Liver (tissue), 8 donors: ENCODE measurements at regions not wholly inside any gene's neighbourhood (a gene's known extent, or its start where the extent isn't known, plus 50 kb on each side); places are given as distances from the start of the nearest gene placed in this dataset.

Experiments used
- DNase-seq: peaks from one replicate; pipeline ENCODE4 v3.0.0-alpha.2; 2017; ENCODE audit warnings: low spot score
- H3K27ac ChIP-seq, 2 donors: one replicate each; pipeline ENCODE4 v1.7.0; 2013; ENCODE audit warnings: inconsistent platforms in 2 of 2, low read length in 2 of 2, control low read depth in 1 of 2, low read depth in 1 of 2, mild to moderate bottlenecking in 1 of 2
- H3K27me3 ChIP-seq, 4 donors: one replicate each; pipeline versions ENCODE4 v1.6.1 to v1.7.0; 2013; ENCODE audit warnings: low read length in 3 of 4, inconsistent platforms in 1 of 4, mild to moderate bottlenecking in 1 of 4, moderate library complexity in 1 of 4; ENCODE audit not compliant: control insufficient read depth in 4 of 4, insufficient read depth in 4 of 4
- H3K36me3 ChIP-seq, 4 donors: one replicate each; pipeline versions ENCODE4 v1.6.1 to v1.7.0; 2013; ENCODE audit warnings: low read length in 3 of 4, mild to moderate bottlenecking in 3 of 4, low read depth in 1 of 4, moderate library complexity in 1 of 4; ENCODE audit not compliant: control insufficient read depth in 4 of 4, insufficient read depth in 3 of 4
- H3K4me1 ChIP-seq, 4 donors: one replicate each; pipeline versions ENCODE4 v1.6.1 to v1.7.0; 2013; ENCODE audit warnings: low read length in 3 of 4, mild to moderate bottlenecking in 3 of 4, moderate library complexity in 1 of 4; ENCODE audit not compliant: control insufficient read depth in 4 of 4, insufficient read depth in 4 of 4
- H3K4me3 ChIP-seq, 3 donors: one replicate each; pipeline versions ENCODE4 v1.6.1 to v1.7.0; 2013; ENCODE audit warnings: low read length in 3 of 3, control low read depth in 1 of 3, low read depth in 1 of 3, mild to moderate bottlenecking in 1 of 3
- H3K9ac ChIP-seq, 2 donors: one replicate each; pipeline ENCODE4 v1.7.0; 2013; ENCODE audit warnings: low read length in 2 of 2, mild to moderate bottlenecking in 2 of 2, moderate library complexity in 2 of 2, control low read depth in 1 of 2, low read depth in 1 of 2
- H3K9me3 ChIP-seq, 4 donors: one replicate each; pipeline versions ENCODE4 v1.6.1 to v1.7.0; 2013; ENCODE audit warnings: low read length in 3 of 4; ENCODE audit not compliant: control insufficient read depth in 4 of 4
- EGR1 ChIP-seq, 2 donors: IDR thresholded peaks; 2 replicates each; pipeline ENCODE4 v1.6.1; 2016 to 2018; ENCODE audit warnings: antibody characterized with exemption in 2 of 2, low read depth in 2 of 2
- FOXA1 ChIP-seq: IDR thresholded peaks from 2 replicates; pipeline ENCODE4 v1.6.1; 2016; ENCODE audit warnings: antibody characterized with exemption
- FOXA2 ChIP-seq: IDR thresholded peaks from 2 replicates; pipeline ENCODE4 v1.6.1; 2016; ENCODE audit warnings: antibody characterized with exemption
- GABPA ChIP-seq, 2 donors: IDR thresholded peaks in 1 of 2; conservative IDR thresholded peaks in 1 of 2; 2 replicates each; pipeline ENCODE4 v1.6.1; 2016; ENCODE audit warnings: antibody characterized with exemption in 2 of 2, mild to moderate bottlenecking in 1 of 2, moderate library complexity in 1 of 2
- HNF4A ChIP-seq, 2 donors: conservative IDR thresholded peaks; 2 replicates each; pipeline ENCODE4 v1.6.1; 2016; ENCODE audit warnings: antibody characterized with exemption in 2 of 2, mild to moderate bottlenecking in 2 of 2
- HNF4G ChIP-seq: IDR thresholded peaks from 2 replicates; pipeline ENCODE4 v1.6.1; 2016; ENCODE audit warnings: antibody characterized with exemption
- JUND ChIP-seq, 2 donors: IDR thresholded peaks; 2 replicates each; pipeline ENCODE4 v1.6.1; 2016; ENCODE audit warnings: antibody characterized with exemption in 2 of 2
- NR2F2 ChIP-seq: IDR thresholded peaks from 2 replicates; pipeline ENCODE4 v1.6.1; 2016; ENCODE audit warnings: antibody characterized with exemption
- RAD21 ChIP-seq, 2 donors: IDR thresholded peaks; 2 replicates each; pipeline ENCODE4 v1.6.1; 2016; ENCODE audit warnings: antibody characterized with exemption in 2 of 2, mild to moderate bottlenecking in 2 of 2
- RXRA ChIP-seq, 2 donors: IDR thresholded peaks; 2 replicates each; pipeline ENCODE4 v1.6.1; 2017 to 2018; ENCODE audit warnings: antibody characterized with exemption in 2 of 2, mild to moderate bottlenecking in 1 of 2
- SP1 ChIP-seq: IDR thresholded peaks from 2 replicates; pipeline ENCODE4 v1.6.1; 2018; ENCODE audit warnings: antibody characterized with exemption, mild to moderate bottlenecking
- TAF1 ChIP-seq: conservative IDR thresholded peaks from 2 replicates; pipeline ENCODE4 v1.6.1; 2016; ENCODE audit warnings: antibody characterized with exemption, mild to moderate bottlenecking
- YY1 ChIP-seq: IDR thresholded peaks from 2 replicates; pipeline ENCODE4 v1.6.1; 2016; ENCODE audit warnings: antibody characterized with exemption, mild to moderate bottlenecking
- WGBS: extraction: QIAGEN DNeasy Blood & Tissue Kit; methylation state at CpG from one replicate; pipeline ENCODE4 v1.1.7; 2013; 5-methylcytosine and 5-hydroxymethylcytosine counted together
- TF ChIP-seq, protein P1 (sequence below): IDR thresholded peaks from 2 replicates; pipeline ENCODE4 v1.6.1; 2016; ENCODE audit warnings: antibody characterized with exemption
- TF ChIP-seq, protein P2 (sequence below): fragments of 150-350 bp; IDR thresholded peaks from 2 replicates; pipeline ENCODE4 v1.5.1; 2017; ENCODE audit warnings: improper control_type of control experiment, low read depth, low read length; ENCODE audit not compliant: missing input control
- TF ChIP-seq, protein P3 (sequence below): IDR thresholded peaks from 2 replicates; pipeline ENCODE4 v1.6.1; 2016; ENCODE audit warnings: antibody characterized with exemption
- TF ChIP-seq, protein P4 (sequence below): IDR thresholded peaks from 2 replicates; pipeline ENCODE4 v1.6.1; 2016; ENCODE audit warnings: antibody characterized with exemption
- donor health status: healthy.
- donor health status: healthy.
- donor health status: healthy.
- donor health status: healthy.
- donor health status: healthy.

DNA sequence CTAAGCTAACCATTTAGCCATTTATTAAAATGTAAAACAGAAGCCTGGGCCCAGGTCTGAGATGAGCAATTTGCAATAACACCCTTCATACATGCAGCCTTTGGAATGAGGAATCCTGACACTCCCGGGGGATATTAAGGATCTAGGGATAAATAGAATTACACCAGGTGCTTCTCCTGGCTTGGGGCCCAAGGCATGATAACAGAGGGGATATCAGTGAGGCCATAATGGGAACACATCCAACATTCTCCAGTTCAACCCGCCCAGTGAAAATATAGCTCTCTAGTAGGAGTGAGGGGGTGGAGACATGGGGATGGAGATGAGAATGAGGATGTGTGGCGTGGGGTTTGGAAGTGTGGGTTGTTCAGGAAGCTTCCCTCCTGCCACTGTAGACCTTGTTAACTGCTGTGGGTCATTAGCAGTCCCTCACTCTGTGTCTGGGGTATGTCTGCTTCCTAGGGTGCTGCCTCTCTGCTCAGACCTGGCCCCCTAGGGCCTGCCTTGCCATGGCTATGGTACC is 57.9 kb upstream of the KANK4 start:
- no peak for TF ChIP-seq JUND (IDR thresholded peaks at IDR 0.05)
- Histone ChIP-seq H3K36me3 (no peaks in the 10 kb centered on the region), H3K4me3 (no peak overlapping the region), H3K27ac (no peak overlapping the region), H3K4me1 (no peaks in the 10 kb centered on the region), H3K27me3 (no peaks in the 10 kb centered on the region), H3K9ac (no peak overlapping the region), H3K9me3 (peaks cover 0 to 2% (median 0%) of the 10 kb centered on the region in 4 donors)
- 83% methylated on average over 3 of the region's 3 CpGs for WGBS
- no peak for DNase-seq

DNA sequence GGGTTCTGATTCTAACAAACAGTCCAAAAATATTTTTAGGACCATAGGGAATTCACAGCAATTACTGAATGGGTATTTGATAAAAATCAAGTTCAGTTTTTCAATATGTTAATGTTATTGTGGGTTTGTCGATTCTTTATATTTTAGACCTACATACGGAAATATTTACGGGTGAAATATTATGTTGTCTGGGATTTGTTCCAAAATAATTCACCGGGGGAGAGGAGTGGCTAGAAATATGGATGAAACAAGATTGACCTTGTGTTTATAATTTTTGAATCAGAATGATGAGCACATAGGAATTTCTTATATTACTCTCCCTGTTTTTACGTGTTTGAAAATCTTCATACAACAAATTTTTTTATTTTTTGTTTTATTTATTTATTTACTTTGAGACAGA is 56.7 kb upstream of the USP1 start:
- TF ChIP-seq HNF4G: no peak
- TF ChIP-seq TAF1: no peak
- TF ChIP-seq NR2F2: no peak
- TF ChIP-seq, protein P1, sequence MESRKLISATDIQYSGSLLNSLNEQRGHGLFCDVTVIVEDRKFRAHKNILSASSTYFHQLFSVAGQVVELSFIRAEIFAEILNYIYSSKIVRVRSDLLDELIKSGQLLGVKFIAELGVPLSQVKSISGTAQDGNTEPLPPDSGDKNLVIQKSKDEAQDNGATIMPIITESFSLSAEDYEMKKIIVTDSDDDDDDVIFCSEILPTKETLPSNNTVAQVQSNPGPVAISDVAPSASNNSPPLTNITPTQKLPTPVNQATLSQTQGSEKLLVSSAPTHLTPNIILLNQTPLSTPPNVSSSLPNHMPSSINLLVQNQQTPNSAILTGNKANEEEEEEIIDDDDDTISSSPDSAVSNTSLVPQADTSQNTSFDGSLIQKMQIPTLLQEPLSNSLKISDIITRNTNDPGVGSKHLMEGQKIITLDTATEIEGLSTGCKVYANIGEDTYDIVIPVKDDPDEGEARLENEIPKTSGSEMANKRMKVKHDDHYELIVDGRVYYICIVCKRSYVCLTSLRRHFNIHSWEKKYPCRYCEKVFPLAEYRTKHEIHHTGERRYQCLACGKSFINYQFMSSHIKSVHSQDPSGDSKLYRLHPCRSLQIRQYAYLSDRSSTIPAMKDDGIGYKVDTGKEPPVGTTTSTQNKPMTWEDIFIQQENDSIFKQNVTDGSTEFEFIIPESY: no peak
- 95% methylated on average over 5 of the region's 5 CpGs for WGBS
- peaks cover 0 to 6% (median 1%) of the 10 kb centered on the region in 4 donors for H3K4me1 ChIP-seq
- DNase-seq: no peak
- H3K9ac ChIP-seq: no peak overlapping the region
- H3K36me3 ChIP-seq: no peaks in the 10 kb centered on the region
- H3K4me3 ChIP-seq: no peak overlapping the region
- no peaks in the 10 kb centered on the region for H3K27me3 ChIP-seq
- H3K9me3 ChIP-seq: peaks cover 0 to 2% (median 0%) of the 10 kb centered on the region in 4 donors
- H3K27ac ChIP-seq: no peak overlapping the region

DNA sequence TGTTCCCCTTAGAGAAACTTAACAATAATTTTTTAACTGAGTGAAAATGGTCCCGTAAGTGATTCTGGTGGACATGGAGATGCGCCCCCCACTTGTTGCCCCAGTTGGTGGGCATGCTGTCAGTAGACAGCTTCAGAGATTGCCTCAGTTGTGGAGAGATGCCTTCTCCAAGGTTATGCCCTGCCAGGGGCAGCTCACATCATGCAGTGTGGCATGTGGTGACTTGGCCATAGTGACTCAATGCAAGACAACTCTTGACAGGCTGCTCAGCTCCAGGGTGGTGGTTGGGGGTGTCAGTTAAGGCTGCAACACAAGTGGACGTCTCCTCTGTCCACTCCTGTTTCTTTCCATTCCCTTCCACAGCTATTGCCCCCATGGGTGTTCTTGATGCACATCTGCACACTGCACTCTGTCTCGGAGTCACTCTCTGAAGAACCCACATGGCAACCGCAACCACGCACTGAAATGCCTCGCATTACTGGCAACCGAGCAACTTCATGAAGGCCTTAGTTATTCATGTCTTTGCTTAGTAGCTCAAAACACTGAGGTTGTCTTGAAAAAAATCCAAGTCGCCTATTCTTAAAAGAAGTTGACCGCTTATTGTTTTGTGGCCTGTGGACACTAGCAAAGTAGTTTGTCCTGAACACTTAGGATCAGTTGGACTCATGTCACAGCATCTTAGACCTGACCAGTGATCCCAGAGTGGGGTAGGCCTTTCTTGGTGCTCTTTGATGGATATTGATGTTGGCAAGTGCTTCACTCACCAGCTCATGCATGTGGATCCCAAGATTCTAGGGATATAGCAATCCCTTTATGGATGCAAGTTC is 54.8 kb upstream of the USP1 start:
- Histone ChIP-seq H3K9me3 (peaks cover 0 to 2% (median 0%) of the 10 kb centered on the region in 4 donors), H3K27ac (no peak overlapping the region), H3K4me3 (no peak overlapping the region), H3K4me1 (peaks cover 6 to 19% (median 13%) of the 10 kb centered on the region in 4 donors), H3K27me3 (no peaks in the 10 kb centered on the region), H3K9ac (no peak overlapping the region), H3K36me3 (no peaks in the 10 kb centered on the region)
- 95% methylated on average over 10 of the region's 10 CpGs for WGBS
- no peak for DNase-seq
- TF ChIP-seq SP1 (no peak), GABPA (IDR thresholded peaks at IDR 0.05 in 1 of 2, conservative IDR thresholded peaks at IDR 0.05 in 1 of 2) (no peak), FOXA1 (no peak), RAD21 (IDR thresholded peaks at IDR 0.05) (no peak), TAF1 (no peak), RXRA (IDR thresholded peaks at IDR 0.05) (no peak), HNF4A (conservative IDR thresholded peaks at IDR 0.05) (no peak), EGR1 (IDR thresholded peaks at IDR 0.05; ENCODE audit: low read depth in 2 of 2) (no peak), YY1 (no peak), NR2F2 (no peak), FOXA2 (no peak), JUND (IDR thresholded peaks at IDR 0.05) (no peak), HNF4G (no peak)
- TF ChIP-seq, protein P1: no peak
- TF ChIP-seq, protein P2, sequence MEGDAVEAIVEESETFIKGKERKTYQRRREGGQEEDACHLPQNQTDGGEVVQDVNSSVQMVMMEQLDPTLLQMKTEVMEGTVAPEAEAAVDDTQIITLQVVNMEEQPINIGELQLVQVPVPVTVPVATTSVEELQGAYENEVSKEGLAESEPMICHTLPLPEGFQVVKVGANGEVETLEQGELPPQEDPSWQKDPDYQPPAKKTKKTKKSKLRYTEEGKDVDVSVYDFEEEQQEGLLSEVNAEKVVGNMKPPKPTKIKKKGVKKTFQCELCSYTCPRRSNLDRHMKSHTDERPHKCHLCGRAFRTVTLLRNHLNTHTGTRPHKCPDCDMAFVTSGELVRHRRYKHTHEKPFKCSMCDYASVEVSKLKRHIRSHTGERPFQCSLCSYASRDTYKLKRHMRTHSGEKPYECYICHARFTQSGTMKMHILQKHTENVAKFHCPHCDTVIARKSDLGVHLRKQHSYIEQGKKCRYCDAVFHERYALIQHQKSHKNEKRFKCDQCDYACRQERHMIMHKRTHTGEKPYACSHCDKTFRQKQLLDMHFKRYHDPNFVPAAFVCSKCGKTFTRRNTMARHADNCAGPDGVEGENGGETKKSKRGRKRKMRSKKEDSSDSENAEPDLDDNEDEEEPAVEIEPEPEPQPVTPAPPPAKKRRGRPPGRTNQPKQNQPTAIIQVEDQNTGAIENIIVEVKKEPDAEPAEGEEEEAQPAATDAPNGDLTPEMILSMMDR: no peak
- TF ChIP-seq, protein P3, sequence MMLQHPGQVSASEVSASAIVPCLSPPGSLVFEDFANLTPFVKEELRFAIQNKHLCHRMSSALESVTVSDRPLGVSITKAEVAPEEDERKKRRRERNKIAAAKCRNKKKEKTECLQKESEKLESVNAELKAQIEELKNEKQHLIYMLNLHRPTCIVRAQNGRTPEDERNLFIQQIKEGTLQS: no peak
- TF ChIP-seq, protein P4, sequence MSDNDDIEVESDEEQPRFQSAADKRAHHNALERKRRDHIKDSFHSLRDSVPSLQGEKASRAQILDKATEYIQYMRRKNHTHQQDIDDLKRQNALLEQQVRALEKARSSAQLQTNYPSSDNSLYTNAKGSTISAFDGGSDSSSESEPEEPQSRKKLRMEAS: no peak
